ENCODE measurements at regions not wholly inside any gene's neighbourhood (a gene's known extent, or its start where the extent isn't known, plus 50 kb on each side); places are given as distances from the start of the nearest gene placed in this dataset.
"Not testable (repeated sequence)": the region's sequence is repeated elsewhere in the genome, so short reads cannot be mapped to it uniquely, and the experiment has no call there.

- DNase-seq (ENCODE audit: low spot score) = no peak
Measured at GRCh38 chr13:44814161-44814560, 175.1 kb downstream of the NUFIP1 start.

- DNase-seq (ENCODE audit: low spot score) = no peak
Measured at GRCh38 chr13:44812818-44813217, 176.5 kb downstream of the NUFIP1 start.

DNA sequence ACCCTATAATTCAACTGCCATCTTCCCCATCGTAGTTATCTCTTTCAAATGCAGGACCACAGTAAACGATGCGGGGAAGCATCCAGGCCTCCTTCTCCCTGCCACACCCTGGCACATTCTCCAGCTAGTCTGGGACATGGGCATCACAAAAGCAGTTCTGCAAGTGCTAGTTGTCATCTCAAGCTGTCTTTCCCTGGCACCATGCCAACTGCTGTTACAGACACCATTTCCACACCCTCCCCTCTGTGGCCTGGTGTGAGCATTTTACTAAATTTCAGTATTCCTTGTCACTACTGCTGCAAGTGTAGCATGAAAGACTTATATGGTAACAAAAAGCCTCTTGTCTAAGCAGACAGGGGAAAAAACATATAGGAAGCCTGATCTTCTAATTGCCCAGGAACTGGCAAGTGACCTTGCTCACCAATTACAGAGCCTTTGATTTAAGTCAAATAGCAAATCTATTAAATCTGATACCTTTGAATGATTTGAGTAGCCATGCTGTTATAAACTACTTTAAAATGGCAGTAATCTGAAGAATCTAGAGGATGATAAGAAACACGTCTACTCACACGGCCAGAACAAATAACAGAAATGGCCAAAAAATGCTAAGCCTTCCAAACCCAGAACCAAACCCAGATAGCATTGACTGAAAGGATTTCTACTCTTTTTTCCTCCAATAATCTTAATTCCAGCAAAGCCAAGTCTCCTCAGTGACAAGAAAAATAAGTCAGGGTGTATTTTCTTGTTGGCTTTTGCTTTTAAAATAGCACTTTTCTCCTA lies 179.0 kb downstream of the NUFIP1 start:
- DNase-seq (ENCODE audit: low spot score) = no peak

- DNase-seq (ENCODE audit: low spot score) = no peak
Measured at GRCh38 chr13:44809190-44809589, 180.1 kb downstream of the NUFIP1 start.

GRCh38 chr13:44808185-44808584 lies 181.1 kb downstream of the NUFIP1 start:
- no peak for DNase-seq (ENCODE audit: low spot score)

GRCh38 chr13:44807449-44808034 lies 181.7 kb downstream of the NUFIP1 start:
- no peak for DNase-seq (ENCODE audit: low spot score)

DNA sequence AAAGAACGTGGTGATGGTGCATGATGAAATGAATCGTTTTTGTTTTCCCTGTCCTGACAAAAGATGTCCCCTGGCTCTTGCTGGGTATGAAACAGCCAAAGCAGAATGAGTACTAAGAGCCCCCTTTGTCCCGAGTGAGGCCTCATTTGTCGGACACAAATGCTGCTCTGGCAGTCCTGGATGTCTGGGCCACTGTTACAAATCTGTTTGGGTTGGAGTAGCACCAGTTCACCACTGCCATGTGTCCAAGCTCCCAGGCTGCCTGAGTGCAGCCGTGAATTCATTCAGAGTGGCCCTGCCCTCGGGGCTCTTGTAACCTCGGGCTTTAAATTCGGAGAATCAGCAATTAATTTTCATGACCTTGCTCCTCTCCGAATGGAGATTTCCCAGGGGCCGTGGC lies 182.4 kb downstream of the NUFIP1 start:
- DNase-seq (ENCODE audit: low spot score) = no peak

- DNase-seq (ENCODE audit: low spot score) = no peak
Measured at GRCh38 chr13:44805585-44805984, 183.7 kb downstream of the NUFIP1 start.

DNA sequence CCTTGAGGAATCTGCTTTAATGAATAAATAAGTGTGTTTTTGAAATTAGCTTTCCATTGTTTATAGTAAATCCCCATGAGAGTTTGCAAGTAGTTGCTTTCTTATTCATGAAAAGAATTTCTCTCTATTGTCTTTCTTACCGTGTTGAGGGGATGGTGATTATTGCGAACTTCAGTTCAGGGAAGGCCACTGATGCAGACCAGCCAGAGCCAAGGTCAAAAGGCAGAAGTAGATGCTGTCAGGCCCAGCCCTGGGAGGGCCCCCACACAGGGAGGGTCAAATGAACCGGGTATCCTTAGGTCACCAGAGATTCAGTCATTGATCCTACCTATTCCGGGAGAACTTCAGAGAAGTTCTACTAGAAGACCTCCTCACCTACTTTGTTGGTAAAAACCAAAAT lies 185.9 kb downstream of the NUFIP1 start:
- no peak for DNase-seq (ENCODE audit: low spot score)

GRCh38 chr13:44802491-44802890 lies 186.8 kb downstream of the NUFIP1 start:
- DNase-seq (ENCODE audit: low spot score) = no peak

GRCh38 chr13:44801990-44802389 lies 187.3 kb downstream of the NUFIP1 start:
- DNase-seq (ENCODE audit: low spot score) = no peak

DNA sequence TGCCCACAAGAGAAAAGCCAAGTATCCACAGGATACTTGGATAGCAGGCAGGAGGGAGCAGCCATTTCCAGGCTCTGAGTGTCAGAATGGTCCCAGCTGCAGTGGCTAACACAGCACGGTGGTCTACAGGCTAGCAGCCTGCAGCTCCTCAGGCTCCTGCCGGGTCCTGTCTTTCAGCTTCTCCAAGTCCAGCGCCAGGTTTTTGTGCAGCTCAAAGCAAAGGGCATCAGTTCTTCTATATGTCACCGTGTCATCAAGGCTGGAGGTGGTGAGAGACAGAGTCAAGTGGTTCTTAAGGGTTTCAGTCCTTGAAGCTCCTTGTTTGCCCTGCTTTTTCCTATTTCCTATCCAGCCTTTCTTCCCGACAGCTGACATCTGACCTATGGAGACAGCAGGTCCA lies 188.6 kb downstream of the NUFIP1 start:
- no peak for DNase-seq (ENCODE audit: low spot score)

- DNase-seq (ENCODE audit: low spot score) = no peak
Measured at GRCh38 chr13:44797685-44798084, 191.6 kb downstream of the NUFIP1 start.

DNA sequence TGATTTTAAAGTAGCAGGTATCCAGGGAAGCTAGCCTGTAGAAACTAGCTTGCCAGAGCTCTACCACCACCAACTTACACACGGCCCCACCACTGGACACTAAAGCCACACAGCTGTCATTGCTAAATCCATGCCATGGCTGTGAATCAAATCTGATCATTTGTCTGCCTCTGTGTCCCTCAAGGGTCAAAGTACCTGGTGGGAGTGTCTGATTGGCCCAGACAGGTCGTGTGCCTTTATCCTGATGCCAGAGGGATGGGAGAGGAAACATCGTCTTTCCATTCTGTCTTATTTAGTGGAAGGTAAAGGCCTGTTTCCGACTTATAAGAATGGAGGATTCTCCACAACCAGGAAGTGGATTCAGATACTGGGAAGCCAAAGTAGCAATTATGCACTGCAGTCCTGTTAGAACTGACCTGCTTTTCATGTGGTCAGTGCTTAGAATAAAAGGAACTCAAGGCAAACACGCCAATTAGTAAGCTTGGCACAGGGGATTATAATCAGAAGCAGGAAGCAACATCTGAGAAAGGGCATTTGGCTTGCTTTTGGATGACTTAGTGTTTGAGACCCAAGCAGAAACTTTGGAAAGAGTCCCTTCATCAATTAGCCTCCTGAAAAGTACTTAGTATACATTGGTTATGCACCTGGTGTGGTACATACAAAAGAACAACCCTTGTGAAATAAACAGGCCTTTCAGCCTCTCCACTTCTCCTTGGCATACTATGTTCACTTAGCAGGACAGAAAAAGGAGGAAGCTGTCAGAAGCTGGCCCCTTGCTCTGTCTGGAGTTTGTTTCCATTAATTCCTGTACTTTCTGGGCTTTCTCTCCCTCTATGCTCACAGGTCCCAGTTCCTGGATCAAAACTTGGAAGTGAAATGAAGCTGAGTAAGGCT lies 192.4 kb downstream of the NUFIP1 start:
- DNase-seq (ENCODE audit: low spot score) = no peak

- not testable (repeated sequence) for DNase-seq (ENCODE audit: low spot score)
Measured at GRCh38 chr13:44796039-44796438, 193.2 kb downstream of the NUFIP1 start.

- DNase-seq (ENCODE audit: low spot score) = no peak
Measured at GRCh38 chr13:44795176-44795575, 194.1 kb downstream of the NUFIP1 start.

GRCh38 chr13:44792096-44792495 lies 197.2 kb downstream of the NUFIP1 start:
- DNase-seq (ENCODE audit: low spot score) = no peak

DNA sequence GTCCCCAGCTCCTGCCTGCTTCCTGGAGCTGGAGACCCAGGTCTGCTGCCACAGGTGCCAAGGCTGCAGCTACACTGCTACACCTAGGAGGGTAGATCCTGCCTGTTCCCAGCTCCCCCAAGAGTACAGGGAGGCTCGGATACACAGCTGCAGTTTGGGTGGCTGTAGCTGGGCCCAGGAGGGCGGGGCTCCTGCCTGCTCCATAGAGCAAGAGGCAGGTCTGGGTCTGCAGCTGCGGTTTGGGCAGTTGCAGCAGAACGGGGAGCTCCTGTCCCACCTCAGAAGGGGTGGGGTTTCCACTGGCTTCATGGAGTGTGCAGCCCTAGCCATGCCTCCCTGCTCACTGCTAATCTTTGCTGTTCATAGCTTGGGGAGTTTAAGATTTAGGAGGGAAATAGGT lies 199.0 kb downstream of the NUFIP1 start:
- no peak for DNase-seq (ENCODE audit: low spot score)

GRCh38 chr13:44787617-44788016 lies 201.7 kb downstream of the NUFIP1 start:
- no peak for DNase-seq (ENCODE audit: low spot score)

GRCh38 chr13:44786756-44787155 lies 202.5 kb downstream of the NUFIP1 start:
- no peak for DNase-seq (ENCODE audit: low spot score)

- DNase-seq (ENCODE audit: low spot score) = no peak
Measured at GRCh38 chr13:44785401-44785800, 203.9 kb downstream of the NUFIP1 start.

GRCh38 chr13:44784708-44785080 lies 204.6 kb downstream of the NUFIP1 start:
- no peak for DNase-seq (ENCODE audit: low spot score)

Data from D341Med (cell line).